Mesendoderm (in vitro differentiated cells): ENCODE measurements at regions not wholly inside any gene's neighbourhood (a gene's known extent, or its start where the extent isn't known, plus 50 kb on each side); places are given as distances from the start of the nearest gene placed in this dataset.

Source experiments
- DNase-seq: peaks from one replicate; pipeline ENCODE4 v3.0.0; 2013
- H2AK5ac ChIP-seq: 2 replicates; pipeline ENCODE4 v1.6.1; 2013; ENCODE audit warnings: low read length, inconsistent platforms
- H2BK120ac ChIP-seq: 2 replicates; pipeline ENCODE4 v1.6.1; 2013; ENCODE audit warnings: low read depth, mild to moderate bottlenecking, low read length, moderate library complexity, mixed read lengths
- H2BK15ac ChIP-seq: replicated peaks from 2 replicates; pipeline ENCODE4 v1.6.1; 2013; ENCODE audit warnings: low read depth, mild to moderate bottlenecking, moderate library complexity
- H2BK5ac ChIP-seq: 2 replicates; pipeline ENCODE4 v1.6.1; 2013; ENCODE audit warnings: low read length, inconsistent platforms
- H3K18ac ChIP-seq: 2 replicates; pipeline ENCODE4 v1.6.1; 2013; ENCODE audit warnings: mild to moderate bottlenecking, low read length, mixed read lengths
- H3K23ac ChIP-seq: one replicate; pipeline ENCODE4 v1.6.1; 2013; ENCODE audit warnings: low read length
- H3K27ac ChIP-seq: 2 replicates; pipeline ENCODE4 v1.5.1; 2013; ENCODE audit warnings: low read depth, mild to moderate bottlenecking, inconsistent platforms, low read length, moderate library complexity
- H3K27me3 ChIP-seq: 2 replicates; pipeline ENCODE4 v1.6.1; 2013; ENCODE audit warnings: low read length, control low read depth, mild to moderate bottlenecking, inconsistent platforms; ENCODE audit not compliant: insufficient read depth, poor library complexity
- H3K36me3 ChIP-seq: 2 replicates; pipeline ENCODE4 v1.6.1; 2013; ENCODE audit warnings: low read length, inconsistent platforms; ENCODE audit not compliant: control insufficient read depth, insufficient read depth
- H3K4ac ChIP-seq: one replicate; pipeline ENCODE4 v1.6.1; 2013; ENCODE audit warnings: low read depth, mild to moderate bottlenecking, low read length, moderate library complexity
- H3K4me1 ChIP-seq: 2 replicates; pipeline ENCODE4 v1.6.1; 2013; ENCODE audit warnings: low read depth, low read length, inconsistent platforms; ENCODE audit not compliant: control insufficient read depth
- H3K4me2 ChIP-seq: 2 replicates; pipeline ENCODE4 v1.6.1; 2013; ENCODE audit warnings: low read length
- H3K4me3 ChIP-seq: 2 replicates; pipeline ENCODE4 v1.5.1; 2013; ENCODE audit warnings: mild to moderate bottlenecking, low read length
- H3K56ac ChIP-seq: one replicate; pipeline ENCODE4 v1.6.1; 2013; ENCODE audit warnings: low read length
- H3K79me1 ChIP-seq: 2 replicates; pipeline ENCODE4 v1.6.1; 2013; ENCODE audit warnings: low read length, inconsistent platforms
- H3K79me2 ChIP-seq: 2 replicates; pipeline ENCODE4 v1.6.1; 2013; ENCODE audit warnings: mild to moderate bottlenecking, low read length; ENCODE audit not compliant: control insufficient read depth, insufficient read depth
- H3K9ac ChIP-seq: 2 replicates; pipeline ENCODE4 v1.6.1; 2013; ENCODE audit warnings: low read length, inconsistent platforms
- H4K5ac ChIP-seq: one replicate; pipeline ENCODE4 v1.6.1; 2013; ENCODE audit warnings: low read length
- H4K8ac ChIP-seq: one replicate; pipeline ENCODE4 v1.6.1; 2013; ENCODE audit warnings: low read depth, mild to moderate bottlenecking, control low read depth, low read length, moderate library complexity
- WGBS: extraction: QIAGEN DNeasy Blood & Tissue Kit; methylation state at CpG from one replicate; pipeline ENCODE4 v1.1.7; 2013; ENCODE audit warnings: low lambda C conversion rate, missing lambda C conversion rate; ENCODE audit not compliant: insufficient coverage; ENCODE audit errors: extremely low coverage; 5-methylcytosine and 5-hydroxymethylcytosine counted together

GRCh38 chr22:47698906-47699305 lies 936.5 kb downstream of the TBC1D22A start:
- no peaks in the 10 kb centered on the region for H3K79me1 ChIP-seq
- no peaks in the 10 kb centered on the region for H3K79me2 ChIP-seq
- no peak overlapping the region for H2BK15ac ChIP-seq
- H3K36me3 ChIP-seq = no peaks in the 10 kb centered on the region
- no peak for DNase-seq
- H3K27me3 ChIP-seq = no peaks in the 10 kb centered on the region
- no CpG with 5 or more reads among the region's 8 CpGs for WGBS
- peak overlapping the region; percentile 83 for H3K56ac ChIP-seq
- peak overlapping the region; percentile 90 for H3K4ac ChIP-seq
- H4K5ac ChIP-seq = no peak overlapping the region
- H3K4me2 ChIP-seq = no peak overlapping the region
- H3K4me3 ChIP-seq = no peak overlapping the region
- H3K9ac ChIP-seq = no peak overlapping the region
- peak overlapping the region; percentile 75 for H3K18ac ChIP-seq
- H2AK5ac ChIP-seq = no peak overlapping the region
- H4K8ac ChIP-seq = no peak overlapping the region
- no peak overlapping the region for H3K27ac ChIP-seq
- peak overlapping the region; percentile 16 for H2BK120ac ChIP-seq
- H3K4me1 ChIP-seq = peaks cover 2% of the 10 kb centered on the region
- H3K23ac ChIP-seq = no peak overlapping the region
- H2BK5ac ChIP-seq = peak overlapping the region; percentile 100

GRCh38 chr22:47697861-47698260 lies 935.4 kb downstream of the TBC1D22A start:
- no peaks in the 10 kb centered on the region for H3K79me1 ChIP-seq
- H3K27me3 ChIP-seq = no peaks in the 10 kb centered on the region
- no peaks in the 10 kb centered on the region for H3K79me2 ChIP-seq
- WGBS = no CpG with 5 or more reads among the region's 1 CpG
- H4K5ac ChIP-seq = peak overlapping the region; percentile 76
- H3K36me3 ChIP-seq = no peaks in the 10 kb centered on the region
- no peak overlapping the region for H3K9ac ChIP-seq
- DNase-seq = peak; percentile 94
- no peak overlapping the region for H3K23ac ChIP-seq
- H3K4me2 ChIP-seq = no peak overlapping the region
- no peak overlapping the region for H2BK120ac ChIP-seq
- peak overlapping the region; percentile 92 for H3K27ac ChIP-seq
- H4K8ac ChIP-seq = no peak overlapping the region
- no peak overlapping the region for H3K18ac ChIP-seq
- H3K4me1 ChIP-seq = peaks cover 2% of the 10 kb centered on the region
- H2AK5ac ChIP-seq = no peak overlapping the region
- H2BK5ac ChIP-seq = peak overlapping the region; percentile 100
- no peak overlapping the region for H2BK15ac ChIP-seq
- no peak overlapping the region for H3K4me3 ChIP-seq
- no peak overlapping the region for H3K56ac ChIP-seq
- no peak overlapping the region for H3K4ac ChIP-seq

GRCh38 chr22:47696776-47697175 lies 934.3 kb downstream of the TBC1D22A start:
- no peak overlapping the region for H3K4ac ChIP-seq
- no peak overlapping the region for H2BK5ac ChIP-seq
- no peaks in the 10 kb centered on the region for H3K36me3 ChIP-seq
- H3K9ac ChIP-seq = no peak overlapping the region
- H2BK15ac ChIP-seq = no peak overlapping the region
- peak overlapping the region; percentile 82 for H2BK120ac ChIP-seq
- no peak overlapping the region for H4K8ac ChIP-seq
- H4K5ac ChIP-seq = no peak overlapping the region
- no peaks in the 10 kb centered on the region for H3K79me2 ChIP-seq
- no peak overlapping the region for H3K4me3 ChIP-seq
- no peak overlapping the region for H2AK5ac ChIP-seq
- H3K4me2 ChIP-seq = no peak overlapping the region
- no peaks in the 10 kb centered on the region for H3K27me3 ChIP-seq
- no CpG with 5 or more reads among the region's 3 CpGs for WGBS
- H3K27ac ChIP-seq = no peak overlapping the region
- H3K56ac ChIP-seq = no peak overlapping the region
- no peaks in the 10 kb centered on the region for H3K79me1 ChIP-seq
- peaks cover 2% of the 10 kb centered on the region for H3K4me1 ChIP-seq
- H3K23ac ChIP-seq = no peak overlapping the region
- DNase-seq = no peak
- peak overlapping the region; percentile 78 for H3K18ac ChIP-seq

GRCh38 chr22:47695176-47695575 lies 932.7 kb downstream of the TBC1D22A start:
- DNase-seq = no peak
- Histone ChIP-seq H3K9ac (no peak overlapping the region), H3K4me2 (no peak overlapping the region), H3K4me1 (peaks cover 2% of the 10 kb centered on the region), H4K8ac (no peak overlapping the region), H2BK120ac (no peak overlapping the region), H2AK5ac (peak overlapping the region; percentile 55), H3K23ac (no peak overlapping the region), H4K5ac (no peak overlapping the region), H3K79me1 (no peaks in the 10 kb centered on the region), H2BK15ac (no peak overlapping the region), H3K27me3 (no peaks in the 10 kb centered on the region), H3K56ac (no peak overlapping the region), H3K4me3 (no peak overlapping the region), H2BK5ac (no peak overlapping the region), H3K4ac (peak overlapping the region; percentile 6), H3K79me2 (no peaks in the 10 kb centered on the region), H3K27ac (no peak overlapping the region), H3K36me3 (no peaks in the 10 kb centered on the region), H3K18ac (no peak overlapping the region)
- no CpG with 5 or more reads among the region's 5 CpGs for WGBS

GRCh38 chr22:47694536-47695130 lies 932.2 kb downstream of the TBC1D22A start:
- Histone ChIP-seq H3K27me3 (no peaks in the 10 kb centered on the region), H3K27ac (no peak overlapping the region), H3K4ac (no peak overlapping the region), H4K5ac (no peak overlapping the region), H3K4me1 (peaks cover 2% of the 10 kb centered on the region), H2AK5ac (no peak overlapping the region), H3K4me3 (no peak overlapping the region), H3K18ac (no peak overlapping the region), H2BK5ac (no peak overlapping the region), H3K23ac (no peak overlapping the region), H3K79me2 (no peaks in the 10 kb centered on the region), H3K36me3 (no peaks in the 10 kb centered on the region), H3K9ac (no peak overlapping the region), H3K56ac (no peak overlapping the region), H2BK15ac (no peak overlapping the region), H2BK120ac (no peak overlapping the region), H3K4me2 (no peak overlapping the region), H3K79me1 (no peaks in the 10 kb centered on the region), H4K8ac (no peak overlapping the region)
- DNase-seq = no peak
- no CpG with 5 or more reads among the region's 4 CpGs for WGBS

- Histone ChIP-seq H3K27ac (no peak overlapping the region), H2BK15ac (no peak overlapping the region), H3K27me3 (no peaks in the 10 kb centered on the region), H3K4me1 (peaks cover 2% of the 10 kb centered on the region), H2BK5ac (no peak overlapping the region), H3K18ac (no peak overlapping the region), H3K4ac (no peak overlapping the region), H4K5ac (no peak overlapping the region), H3K9ac (no peak overlapping the region), H3K56ac (no peak overlapping the region), H3K23ac (no peak overlapping the region), H4K8ac (no peak overlapping the region), H3K36me3 (no peaks in the 10 kb centered on the region), H2BK120ac (no peak overlapping the region), H3K4me2 (no peak overlapping the region), H2AK5ac (peak overlapping the region; percentile 6), H3K79me2 (no peaks in the 10 kb centered on the region), H3K79me1 (no peaks in the 10 kb centered on the region), H3K4me3 (no peak overlapping the region)
- DNase-seq = no peak
- WGBS = no CpG with 5 or more reads among the region's 6 CpGs
These were observed 931.2 kb downstream of the TBC1D22A start for GRCh38 chr22:47693606-47694005.
